ENCODE measurements at regions not wholly inside any gene's neighbourhood (a gene's known extent, or its start where the extent isn't known, plus 50 kb on each side); places are given as distances from the start of the nearest gene placed in this dataset.

DNA sequence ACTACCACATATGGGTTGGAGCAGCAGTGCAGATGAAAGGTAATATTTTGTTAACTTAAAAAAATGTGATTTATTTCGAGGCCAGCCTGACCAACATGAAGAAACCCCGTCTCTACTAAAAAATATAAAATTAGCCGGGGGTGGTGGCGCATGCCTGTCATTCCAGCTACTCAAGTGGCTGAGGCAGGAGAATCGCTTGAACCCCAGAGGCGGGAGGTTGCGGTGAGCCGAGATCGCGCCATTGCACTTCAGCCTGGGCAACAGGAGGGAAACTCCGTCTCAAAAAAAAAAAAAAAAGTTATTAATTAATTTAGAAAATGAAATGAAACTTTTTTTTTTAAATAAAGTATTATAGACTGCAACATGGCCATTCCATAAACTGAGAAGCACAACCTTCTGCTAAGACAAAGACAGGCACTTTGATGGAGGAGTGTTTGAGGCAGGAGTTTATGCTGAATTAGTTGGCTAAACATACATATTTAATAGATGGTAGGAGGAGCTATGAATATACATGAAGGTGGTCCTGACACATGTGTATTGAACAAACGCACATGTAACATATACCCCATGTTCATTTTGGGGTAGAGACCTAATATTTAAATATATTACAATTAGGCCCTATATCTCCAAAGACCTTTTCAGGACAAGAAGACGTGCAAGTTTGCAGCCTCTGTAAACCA is 1485.3 kb upstream of the MIR17HG start:
- DNase-seq = no peak

DNA sequence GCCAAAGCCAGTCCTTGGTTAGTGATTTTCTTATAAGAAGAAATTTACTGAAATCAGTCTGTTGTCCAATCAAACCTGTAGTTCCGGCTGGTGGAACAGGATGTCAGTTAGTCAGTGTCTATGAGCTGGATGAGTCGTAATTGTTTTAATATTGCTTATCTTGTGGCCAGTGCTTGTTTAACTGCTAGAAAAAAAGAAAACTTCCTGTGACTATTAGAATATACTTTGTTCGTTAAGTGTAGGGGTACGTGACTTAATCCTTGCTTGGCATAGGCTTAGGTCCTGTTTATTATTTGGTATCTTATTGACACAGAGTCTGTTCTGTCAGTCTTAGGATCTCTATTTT is 1484.8 kb upstream of the MIR17HG start:
- DNase-seq = no peak

DNA sequence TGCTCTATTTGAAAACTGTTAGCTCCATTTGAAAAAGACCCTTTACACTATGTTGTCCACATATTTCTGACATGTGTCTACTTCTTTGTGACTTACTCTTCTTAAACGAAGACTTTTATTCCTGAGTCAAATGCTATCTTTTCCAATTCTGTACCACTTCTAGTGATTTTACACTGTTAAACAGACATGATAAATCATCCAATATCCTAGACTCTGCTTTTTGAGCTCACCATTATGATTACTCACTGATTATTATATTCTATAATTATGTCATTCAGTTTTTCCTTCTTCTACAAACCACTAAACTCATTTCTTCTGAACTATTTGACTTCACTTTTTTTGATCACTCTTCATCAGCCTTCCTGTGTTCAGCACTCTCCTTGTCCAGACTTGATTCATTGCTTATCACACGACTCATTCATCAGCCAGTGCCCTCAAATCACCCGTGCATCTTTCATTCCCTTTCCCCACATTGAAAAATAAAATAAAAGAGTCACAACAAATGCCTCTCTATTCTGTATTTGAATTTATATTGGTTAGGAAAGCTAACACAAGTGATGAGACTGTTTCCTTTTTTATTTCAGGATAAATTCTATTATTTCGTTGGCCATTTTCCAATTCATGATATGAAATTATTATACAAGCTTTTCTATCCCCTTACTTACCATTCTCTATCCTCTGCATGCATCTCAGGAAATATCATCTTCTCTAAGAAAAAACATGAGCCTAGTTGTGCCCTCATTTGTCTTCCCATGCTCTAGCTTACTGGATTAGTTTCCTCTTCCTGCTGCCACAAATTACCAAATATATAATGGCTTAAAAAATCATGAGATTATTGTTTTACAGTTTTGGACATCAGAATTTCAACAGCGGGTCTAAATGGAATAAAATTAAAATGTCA is 1482.1 kb upstream of the MIR17HG start:
- no peak for DNase-seq

DNA sequence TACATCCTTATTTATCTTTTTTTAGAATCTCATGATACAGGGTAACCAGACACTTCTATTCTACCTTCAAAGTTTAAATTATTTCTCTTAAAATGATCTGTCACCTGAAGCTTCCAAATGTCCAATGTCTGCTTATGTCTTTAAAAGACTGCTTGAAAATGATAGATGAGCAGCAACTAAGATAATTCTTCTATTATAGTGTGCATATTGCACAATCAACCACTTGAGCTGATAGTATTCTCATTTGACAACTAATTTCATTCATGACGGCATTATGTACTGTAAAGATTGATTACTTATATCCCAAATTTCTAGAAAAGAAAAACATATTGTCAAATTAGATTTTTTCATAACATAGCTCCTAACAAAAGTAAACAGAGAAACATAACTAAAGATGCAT is 1478.2 kb upstream of the MIR17HG start:
- no peak for DNase-seq

DNA sequence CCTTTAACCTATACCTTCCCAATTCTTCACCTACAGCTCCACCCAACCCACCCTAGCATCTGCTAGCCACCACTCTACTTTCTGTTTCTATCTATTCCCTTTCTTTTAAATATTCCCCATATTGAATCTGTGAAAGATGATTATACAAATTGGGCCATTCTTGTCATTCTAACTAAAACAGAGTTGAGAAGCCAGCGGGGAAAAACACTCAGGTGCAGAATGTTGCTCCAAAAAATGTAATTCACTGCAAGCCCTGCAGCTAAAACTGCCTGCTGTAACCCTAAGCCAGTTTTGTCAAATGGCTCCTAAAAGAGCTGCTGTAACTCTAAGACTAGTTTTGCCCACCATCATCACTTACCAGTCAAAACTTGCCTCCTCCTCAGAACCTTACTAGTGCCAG is 1468.6 kb upstream of the MIR17HG start:
- no peak for DNase-seq

DNA sequence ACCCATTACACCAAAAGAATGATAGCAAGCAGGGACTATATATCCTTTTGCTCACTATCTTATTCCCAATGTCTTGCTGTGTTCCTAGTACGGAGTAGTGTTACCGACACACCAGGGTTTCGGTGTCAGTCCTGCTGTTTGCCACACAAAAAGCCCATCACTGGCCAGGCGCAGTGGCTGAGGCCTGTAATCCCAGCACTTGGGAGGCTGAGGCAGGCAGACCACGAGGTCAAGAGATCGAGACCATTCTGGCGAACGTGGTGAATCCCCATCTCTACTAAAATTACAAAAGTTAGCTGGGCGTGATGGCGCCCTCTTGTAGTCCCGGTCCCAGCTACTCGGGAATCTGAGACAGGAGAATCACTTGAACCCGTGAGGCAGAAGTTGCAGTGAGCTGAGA is 1467.3 kb upstream of the MIR17HG start:
- no peak for DNase-seq

DNA sequence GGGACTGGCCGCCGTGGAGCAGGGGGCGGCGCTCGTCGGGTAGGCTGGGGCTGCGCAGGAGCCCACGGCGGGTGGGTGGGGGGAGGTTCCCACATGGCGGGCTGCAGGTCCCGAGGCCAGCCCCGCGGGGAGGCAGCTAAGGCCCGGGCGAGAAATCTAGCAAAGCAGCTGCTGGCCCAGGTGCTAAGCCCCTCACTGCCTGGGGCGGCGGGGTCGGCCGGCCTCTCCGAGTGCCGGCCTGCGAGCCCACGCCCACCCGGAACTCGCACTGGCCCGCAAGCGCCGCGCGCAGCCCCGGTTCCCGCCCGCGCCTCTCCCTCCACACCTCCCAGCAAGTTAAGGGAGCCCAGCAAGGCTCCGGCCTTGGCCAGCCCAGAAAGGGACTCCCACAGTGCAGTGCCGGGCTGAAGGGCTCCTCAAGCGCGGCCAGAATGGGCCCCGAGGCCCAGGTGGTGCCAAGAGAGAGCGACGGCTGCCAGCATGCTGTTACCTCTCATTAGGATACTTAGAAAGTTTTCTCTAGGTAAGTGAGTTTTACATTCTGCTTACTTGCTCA is 1463.5 kb upstream of the MIR17HG start:
- no peak for DNase-seq

DNA sequence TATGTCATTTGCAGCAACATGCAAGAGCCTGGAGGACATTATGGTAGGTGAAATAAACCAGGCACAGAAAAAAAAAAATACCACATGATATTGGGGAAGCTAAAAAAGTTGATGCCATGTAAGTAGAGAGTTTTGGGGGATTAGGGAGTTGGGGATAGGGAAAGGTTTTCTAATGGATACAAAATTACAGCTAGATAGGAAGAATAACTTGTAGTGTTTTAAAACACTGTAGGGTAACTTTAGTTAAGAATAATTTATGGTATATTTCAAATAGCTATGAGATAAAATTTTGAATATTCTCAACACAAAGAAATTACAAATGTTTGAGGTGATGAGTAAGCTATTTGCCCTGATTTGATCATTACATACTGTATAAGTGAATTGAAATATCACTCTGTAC is 1456.7 kb upstream of the MIR17HG start:
- no peak for DNase-seq

DNA sequence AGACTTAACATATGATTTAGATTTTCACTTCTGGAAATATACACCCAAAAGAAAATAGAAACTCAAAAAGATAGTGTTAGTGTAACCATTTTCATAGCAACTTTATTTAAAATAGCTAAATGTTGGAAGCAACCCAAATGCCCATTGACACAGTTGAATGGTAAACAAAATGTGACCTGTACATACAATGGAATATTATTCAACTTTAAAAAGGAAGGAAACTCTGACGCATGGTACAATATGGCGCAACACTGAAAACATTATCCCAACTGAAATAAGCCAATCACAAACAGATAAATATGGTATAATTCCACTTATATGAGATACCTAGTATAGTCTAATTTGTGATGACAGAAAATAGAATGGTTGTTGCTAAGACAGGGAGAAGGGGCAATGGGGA is 1456.1 kb upstream of the MIR17HG start:
- DNase-seq = no peak

DNA sequence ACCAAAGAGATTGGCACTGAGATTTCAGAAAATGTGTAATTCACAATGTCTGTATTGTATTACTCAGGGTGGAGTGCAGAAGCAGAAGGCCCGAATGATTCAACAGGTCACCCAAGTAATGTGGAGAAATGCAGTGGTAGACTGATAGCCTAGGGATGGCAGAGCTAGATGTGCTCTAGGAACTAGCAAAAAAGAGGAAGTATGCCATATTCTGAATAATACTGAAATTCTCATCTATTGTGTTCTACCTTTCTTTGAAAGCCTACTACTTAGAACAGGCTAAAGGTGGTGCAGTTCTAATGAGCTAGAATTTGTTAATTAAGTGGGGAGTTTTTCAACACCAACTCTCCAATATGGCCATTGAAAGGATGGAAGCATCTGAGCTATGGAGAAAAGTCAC is 1449.8 kb upstream of the MIR17HG start:
- no peak for DNase-seq

DNA sequence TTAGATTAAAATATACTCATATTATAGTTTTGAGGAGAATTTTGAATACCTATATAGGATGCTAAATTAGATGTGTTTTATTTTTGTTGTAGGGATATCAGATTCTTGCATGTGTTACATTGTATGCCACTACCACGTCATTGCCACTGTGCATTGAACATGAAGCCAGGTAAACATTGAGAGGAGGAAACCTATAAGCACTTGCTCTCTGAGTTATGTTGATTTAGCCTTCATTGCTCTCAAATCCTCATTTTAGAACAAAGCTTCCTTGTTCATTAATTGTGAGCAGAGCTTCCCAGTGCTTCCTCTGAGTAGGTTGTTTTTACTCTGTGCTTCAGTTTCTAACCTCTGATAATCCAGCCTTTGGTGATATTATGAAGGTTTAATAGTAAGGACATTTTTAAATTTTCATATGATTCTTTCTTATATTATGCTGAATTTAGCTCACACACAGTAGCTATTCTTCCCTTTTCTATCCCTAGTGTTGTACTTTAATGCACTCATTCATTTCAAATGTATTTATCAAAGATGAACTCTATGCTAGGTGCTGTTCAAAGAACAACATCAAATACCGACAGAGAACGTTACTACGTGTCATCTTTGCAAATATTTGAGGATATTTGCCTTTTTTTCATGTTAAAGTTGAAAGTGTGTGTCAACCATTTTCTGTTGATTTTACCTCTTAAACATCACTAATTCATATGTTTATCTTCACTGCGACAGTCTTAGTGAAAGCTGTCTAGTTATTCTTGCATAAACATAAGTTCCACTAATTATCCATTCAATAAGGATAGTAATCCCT is 1448.0 kb upstream of the MIR17HG start:
- no peak for DNase-seq

DNA sequence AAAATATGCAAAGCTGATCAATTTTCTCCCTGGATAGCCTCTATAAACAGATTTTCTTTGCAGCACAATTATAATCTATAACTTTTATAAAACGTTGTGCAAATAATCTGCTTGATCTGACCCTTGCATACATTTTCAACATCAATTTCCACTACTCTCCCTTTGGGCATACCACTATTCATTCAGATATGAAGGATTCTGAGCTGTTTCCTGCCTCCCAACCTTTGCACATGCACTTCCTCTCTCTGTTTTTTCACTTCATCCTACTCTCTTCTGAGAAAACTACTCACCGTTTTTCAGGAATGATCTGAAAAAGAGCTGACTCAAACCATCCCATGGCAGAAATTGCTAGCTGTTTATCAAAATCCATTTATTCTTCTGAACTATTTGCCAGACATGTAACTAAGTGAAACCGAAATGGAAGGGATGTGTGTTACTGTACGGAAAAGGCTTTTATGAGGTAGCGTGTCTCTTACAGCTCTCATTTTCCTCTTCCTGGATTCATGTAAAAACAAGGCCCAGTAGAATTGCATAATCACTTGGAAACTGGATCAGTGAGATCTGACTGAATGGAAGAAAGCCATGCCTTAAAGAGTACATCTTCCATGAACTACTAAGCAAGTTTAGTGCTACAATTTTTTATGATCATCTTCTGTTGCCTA is 1447.3 kb upstream of the MIR17HG start:
- DNase-seq = no peak

DNA sequence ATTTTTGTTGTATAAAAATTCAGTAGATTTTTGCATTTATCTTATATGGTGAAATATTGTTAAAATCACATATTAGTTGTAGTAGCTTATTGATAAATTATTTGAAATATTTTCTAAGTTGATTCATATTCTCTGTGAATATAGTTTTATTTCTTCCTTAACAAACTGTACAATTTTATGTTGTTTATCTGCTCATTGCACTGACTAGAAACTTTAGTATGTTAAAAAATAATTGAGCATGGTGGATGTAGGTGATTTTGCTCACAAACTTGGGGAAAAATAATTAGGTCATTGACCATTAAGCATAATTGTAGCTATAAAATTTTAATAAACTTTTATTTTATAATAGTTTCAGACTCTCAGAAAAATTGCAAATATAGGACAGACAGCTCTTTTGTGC is 1445.3 kb upstream of the MIR17HG start:
- no peak for DNase-seq

DNA sequence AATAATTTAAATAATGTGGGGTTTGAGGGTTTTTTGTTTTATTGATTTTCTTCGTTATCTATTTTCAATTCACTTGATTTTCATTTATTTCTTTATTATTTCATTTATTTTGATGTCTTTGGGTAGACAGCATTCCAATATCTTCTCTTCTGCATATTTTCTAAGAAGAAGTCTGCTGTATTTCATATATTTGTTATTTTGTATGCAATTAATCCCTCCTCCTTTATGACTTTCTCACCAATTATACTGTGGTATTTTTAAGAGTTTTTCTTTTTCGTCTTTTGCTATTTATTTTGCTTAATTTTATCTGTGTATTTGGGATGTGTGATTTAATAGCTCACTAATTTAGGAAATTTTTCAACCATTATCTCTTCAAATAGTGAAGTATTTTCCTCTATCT is 1444.4 kb upstream of the MIR17HG start:
- no peak for DNase-seq

DNA sequence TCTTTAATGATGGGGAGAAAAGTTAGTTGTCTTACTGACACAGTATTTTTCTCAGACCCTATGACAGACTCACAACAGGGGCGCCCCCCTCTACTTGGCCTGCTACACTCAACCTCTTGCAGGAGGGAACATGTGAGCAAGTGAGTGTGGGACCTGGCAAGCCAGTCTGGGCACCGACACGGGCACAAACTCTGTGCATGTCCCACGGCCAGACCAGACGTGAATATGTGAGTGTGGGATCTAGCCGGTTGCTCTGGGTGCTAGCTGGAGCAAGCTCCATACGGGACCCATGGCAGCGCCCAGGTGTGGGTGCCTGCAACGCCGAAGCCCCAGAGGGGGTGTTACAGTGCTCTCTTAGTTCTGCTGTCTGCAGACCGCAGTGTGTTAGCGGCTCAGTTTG is 1437.3 kb upstream of the MIR17HG start:
- DNase-seq = no peak

DNA sequence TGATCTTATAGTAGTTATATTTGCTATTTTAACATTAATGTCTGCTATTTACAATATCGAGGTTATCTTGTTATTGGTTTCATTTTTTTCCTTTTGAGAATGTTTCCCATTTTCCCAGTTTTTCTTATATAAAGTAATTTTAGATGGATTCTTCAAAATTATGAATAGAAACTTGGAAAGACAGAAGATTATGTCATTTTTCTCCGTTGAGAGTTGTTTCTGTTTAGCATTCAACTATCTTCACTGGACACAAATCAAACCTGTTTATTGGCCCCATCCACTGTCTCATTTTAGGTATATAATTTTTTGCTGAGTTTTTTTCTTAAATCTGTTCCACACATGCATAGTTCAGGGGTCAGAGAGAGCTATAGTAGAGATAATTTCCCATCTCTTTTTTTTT is 1430.9 kb upstream of the MIR17HG start:
- no peak for DNase-seq

DNA sequence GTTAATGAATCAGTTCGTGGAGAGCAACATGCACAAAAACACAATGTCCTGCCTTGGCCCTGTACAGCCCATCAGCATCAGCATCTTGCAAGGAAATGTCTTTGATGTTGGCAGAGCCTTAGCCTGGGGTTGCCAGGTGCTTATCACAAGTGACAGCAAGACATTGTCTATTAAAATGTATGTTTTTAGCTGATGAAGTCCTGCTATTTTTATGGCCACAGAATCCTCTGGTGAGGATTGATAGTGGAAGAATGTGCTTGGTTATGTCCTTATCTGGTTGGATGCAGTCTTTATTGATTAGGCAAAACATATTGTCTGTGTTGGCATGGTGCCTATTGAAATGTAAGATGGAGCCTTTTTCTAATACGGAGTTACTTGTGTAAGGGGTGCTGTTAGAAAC is 1427.0 kb upstream of the MIR17HG start:
- DNase-seq = no peak

DNA sequence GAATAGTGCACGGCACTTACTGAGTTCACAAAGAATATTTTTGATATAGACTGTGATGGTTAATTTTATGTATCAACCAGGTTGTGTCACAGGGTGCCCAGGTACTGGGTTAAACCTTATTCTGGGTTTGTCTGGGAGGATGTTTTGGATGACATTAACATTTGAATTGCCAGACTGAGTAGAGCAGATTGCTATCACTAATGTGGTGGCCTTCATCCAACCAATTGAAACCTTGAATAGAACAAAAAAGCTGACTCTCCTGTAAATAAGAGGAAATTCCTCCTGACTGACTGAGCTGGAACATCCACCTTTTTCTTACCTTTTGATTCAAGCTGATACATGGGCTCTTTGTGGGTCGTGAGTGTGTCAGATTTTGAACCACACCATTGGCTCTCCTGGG is 1424.4 kb upstream of the MIR17HG start:
- DNase-seq = no peak

DNA sequence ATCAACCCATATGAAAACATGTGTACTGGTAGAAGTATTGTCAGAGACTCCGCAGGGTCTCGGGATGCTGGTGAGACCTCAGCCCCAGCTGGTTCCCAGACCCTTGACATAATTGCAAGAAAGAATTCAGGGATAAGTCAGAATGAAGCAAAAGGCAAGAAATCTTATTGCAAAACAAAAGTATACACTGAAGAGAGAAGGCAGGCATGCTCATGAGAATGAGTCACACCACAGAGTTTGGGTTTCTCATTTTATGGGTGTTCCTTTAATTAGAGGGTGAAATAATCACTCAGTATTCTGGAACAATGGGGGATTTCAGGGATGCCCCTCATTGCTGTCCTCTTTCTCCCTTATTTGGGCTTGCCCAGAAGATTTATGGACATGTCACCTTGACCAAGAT is 1423.8 kb upstream of the MIR17HG start:
- DNase-seq = no peak

DNA sequence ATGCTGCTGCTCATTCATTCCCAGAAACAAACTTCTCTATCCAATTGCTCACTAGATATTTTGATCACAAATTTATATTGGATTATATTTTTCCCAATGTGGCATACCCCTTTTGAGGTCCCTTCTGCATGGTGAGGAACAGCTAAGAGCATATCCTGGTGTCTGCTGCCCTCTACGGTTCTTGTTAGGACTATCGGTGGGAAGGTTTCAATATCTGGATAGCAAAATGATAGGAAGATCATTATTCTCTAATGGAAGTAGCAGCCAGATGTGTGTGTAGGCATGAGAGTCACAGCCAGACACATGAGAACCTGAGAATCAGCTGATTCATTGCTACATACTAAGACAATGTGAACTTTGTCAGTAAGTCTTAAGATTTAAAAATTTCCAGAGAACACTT is 1422.4 kb upstream of the MIR17HG start:
- no peak for DNase-seq

DNA sequence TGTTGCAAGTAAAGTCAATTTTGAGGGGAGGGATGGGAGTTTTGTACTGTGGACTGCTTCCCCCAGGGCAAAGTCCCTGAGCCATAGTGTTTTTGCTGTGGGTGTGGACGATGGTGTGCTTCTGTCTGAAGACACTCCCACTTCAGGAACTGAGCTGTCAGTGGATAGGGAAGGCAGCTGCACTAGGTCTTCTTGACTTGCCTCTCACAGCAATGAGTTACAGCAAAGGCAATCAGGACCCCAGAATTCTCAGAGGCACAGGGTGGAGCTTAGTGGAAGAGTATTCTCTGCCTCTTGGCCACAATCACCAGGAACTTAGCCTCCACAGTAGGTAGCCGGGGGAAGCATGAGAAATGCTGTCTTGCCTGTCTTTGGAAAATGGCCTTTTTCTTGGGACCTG is 1416.6 kb upstream of the MIR17HG start:
- DNase-seq = no peak

DNA sequence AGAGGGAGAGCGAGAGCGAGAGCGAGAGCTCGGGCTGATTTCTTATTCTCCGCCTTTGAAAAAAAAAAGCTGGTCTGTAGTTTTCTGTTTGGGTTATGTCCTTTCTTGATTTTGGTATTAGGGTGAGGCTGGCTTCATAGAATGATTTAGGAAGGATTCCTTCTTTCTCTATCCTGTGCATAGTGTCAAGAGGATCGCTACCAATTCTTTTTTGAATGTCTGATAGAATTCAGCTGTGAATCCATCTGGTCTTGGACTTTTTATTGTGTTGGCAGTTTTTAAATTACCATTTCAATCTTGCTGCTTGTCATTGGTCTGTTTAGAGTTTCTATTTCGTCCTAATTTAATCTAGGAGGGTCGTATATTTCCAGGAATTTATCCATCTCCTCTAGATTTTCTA is 1414.6 kb upstream of the MIR17HG start:
- no peak for DNase-seq

DNA sequence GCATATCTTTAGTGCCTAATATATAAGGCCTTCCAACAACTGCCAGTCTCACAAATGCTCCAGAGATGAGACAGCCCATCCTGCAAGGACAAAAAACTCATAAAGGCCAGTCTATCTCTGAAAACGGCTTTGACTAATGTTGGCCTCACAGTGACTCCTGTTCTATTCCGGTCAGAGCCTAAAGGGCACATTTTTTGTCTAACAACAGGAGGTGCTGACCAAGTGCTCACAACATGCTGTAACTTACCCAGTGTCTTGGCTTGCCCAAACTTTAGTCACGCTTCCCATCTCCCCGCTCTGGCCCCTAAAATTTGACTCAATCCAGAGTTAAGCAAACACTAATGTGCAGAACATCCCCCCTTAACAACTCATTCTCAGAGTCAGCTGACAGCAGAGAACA is 1411.2 kb upstream of the MIR17HG start:
- no peak for DNase-seq
